H9 (cell line): ENCODE measurements at regions not wholly inside any gene's neighbourhood (a gene's known extent, or its start where the extent isn't known, plus 50 kb on each side); places are given as distances from the start of the nearest gene placed in this dataset.

ENCODE experiments used
- DNase-seq: peaks from one replicate; pipeline ENCODE4 v3.0.0-alpha.2; 2017
- H2AFZ ChIP-seq: one replicate; pipeline ENCODE4 v1.6.1; 2013; ENCODE audit warnings: mild to moderate bottlenecking, low read length, control low read depth, moderate library complexity
- H2AK5ac ChIP-seq: 2 replicates; pipeline ENCODE4 v1.6.1; 2013; ENCODE audit warnings: low read length, control low read depth, mixed read lengths; ENCODE audit not compliant: insufficient read length
- H2BK120ac ChIP-seq: one replicate; pipeline ENCODE4 v1.6.1; 2013; ENCODE audit warnings: low read depth, mild to moderate bottlenecking, low read length, control low read depth, inconsistent platforms; ENCODE audit not compliant: poor library complexity, severe bottlenecking
- H2BK12ac ChIP-seq: 2 replicates; pipeline ENCODE4 v1.6.1; 2013; ENCODE audit warnings: low read length, control low read depth, mixed read lengths, low read depth; ENCODE audit not compliant: insufficient read length
- H2BK15ac ChIP-seq: 2 replicates; pipeline ENCODE4 v1.6.1; 2013; ENCODE audit warnings: low read depth, low read length, control low read depth
- H2BK20ac ChIP-seq: one replicate; pipeline ENCODE4 v1.6.1; 2013; ENCODE audit warnings: low read depth, mild to moderate bottlenecking, low read length, control low read depth, inconsistent platforms; ENCODE audit not compliant: poor library complexity, severe bottlenecking
- H2BK5ac ChIP-seq: 2 replicates; pipeline ENCODE4 v1.6.1; 2013; ENCODE audit warnings: low read length, control low read depth, mixed read lengths; ENCODE audit not compliant: insufficient read length
- H3K14ac ChIP-seq: 2 replicates; pipeline ENCODE4 v1.6.1; 2013; ENCODE audit warnings: low read length, control low read depth; ENCODE audit not compliant: insufficient read depth
- H3K18ac ChIP-seq: 2 replicates; pipeline ENCODE4 v1.6.1; 2013; ENCODE audit warnings: low read depth, mild to moderate bottlenecking, mixed read lengths, low read length, control low read depth; ENCODE audit not compliant: insufficient read length
- H3K23ac ChIP-seq: 2 replicates; pipeline ENCODE4 v1.6.1; 2013; ENCODE audit warnings: low read length, control low read depth, mixed read lengths, low read depth; ENCODE audit not compliant: insufficient read length
- H3K23me2 ChIP-seq: 2 replicates; pipeline ENCODE4 v1.6.1; 2013; ENCODE audit warnings: low read depth, mild to moderate bottlenecking, mixed read lengths, low read length, control low read depth; ENCODE audit not compliant: insufficient read length, poor library complexity, severe bottlenecking
- H3K27ac ChIP-seq: 2 replicates; pipeline ENCODE4 v1.5.1; 2013; ENCODE audit warnings: low read length, control low read depth, mixed read lengths, low read depth; ENCODE audit not compliant: insufficient read length
- H3K27me3 ChIP-seq: 2 replicates; pipeline ENCODE4 v1.6.1; 2013; ENCODE audit warnings: low read length, control low read depth, inconsistent platforms; ENCODE audit not compliant: insufficient read depth
- H3K4ac ChIP-seq: 2 replicates; pipeline ENCODE4 v1.6.1; 2013; ENCODE audit warnings: low read depth, mild to moderate bottlenecking, control low read depth, inconsistent platforms, low read length, moderate library complexity
- H3K4me1 ChIP-seq: 2 replicates; pipeline ENCODE4 v1.6.1; 2013; ENCODE audit warnings: low read length, control low read depth, inconsistent platforms; ENCODE audit not compliant: insufficient read depth
- H3K4me2 ChIP-seq: 2 replicates; pipeline ENCODE4 v1.6.1; 2013; ENCODE audit warnings: low read length, control low read depth, mixed read lengths; ENCODE audit not compliant: insufficient read length, insufficient read depth
- H3K56ac ChIP-seq: 2 replicates; pipeline ENCODE4 v1.6.1; 2013; ENCODE audit warnings: low read depth, mild to moderate bottlenecking, mixed read lengths, low read length, control low read depth; ENCODE audit not compliant: insufficient read length
- H3K79me1 ChIP-seq: 2 replicates; pipeline ENCODE4 v1.6.1; 2013; ENCODE audit warnings: low read depth, mild to moderate bottlenecking, moderate library complexity, low read length, control low read depth, inconsistent platforms; ENCODE audit not compliant: insufficient read depth, poor library complexity, severe bottlenecking
- H3K79me2 ChIP-seq: 2 replicates; pipeline ENCODE4 v1.6.1; 2013; ENCODE audit warnings: low read length, control low read depth, inconsistent platforms; ENCODE audit not compliant: insufficient read depth
- H3K9ac ChIP-seq: 2 replicates; pipeline ENCODE4 v1.6.1; 2013; ENCODE audit warnings: low read length, control low read depth, mixed read lengths; ENCODE audit not compliant: insufficient read length; ENCODE audit errors: extremely low read depth
- H3K9me3 ChIP-seq: one replicate; pipeline ENCODE4 v1.6.1; 2013; ENCODE audit warnings: low read depth, low read length, inconsistent platforms; ENCODE audit not compliant: control insufficient read depth
- H3T11ph ChIP-seq: one replicate; pipeline ENCODE4 v1.6.1; 2013; ENCODE audit warnings: mild to moderate bottlenecking, low read length, control low read depth, inconsistent platforms
- H4K20me1 ChIP-seq: one replicate; pipeline ENCODE4 v1.6.1; 2013; ENCODE audit not compliant: control insufficient read depth, insufficient read length, insufficient read depth
- H4K5ac ChIP-seq: 2 replicates; pipeline ENCODE4 v1.6.1; 2013; ENCODE audit warnings: low read depth, mild to moderate bottlenecking, mixed read lengths, low read length, control low read depth; ENCODE audit not compliant: insufficient read length
- H4K8ac ChIP-seq: replicated peaks from 2 replicates; pipeline ENCODE4 v1.6.1; 2013; ENCODE audit warnings: low read length, control low read depth, mixed read lengths, low read depth; ENCODE audit not compliant: insufficient read length
- H4K91ac ChIP-seq: 2 replicates; pipeline ENCODE4 v1.6.1; 2013; ENCODE audit warnings: low read depth, mild to moderate bottlenecking, moderate library complexity, mixed read lengths, low read length, control low read depth; ENCODE audit not compliant: insufficient read length
- H3K27ac Mint-ChIP-seq, 3 experiments: 2 replicates in 2 of 3; 3 replicates in 1 of 3; pipeline ENCODE4 v1.8.0; 2020 to 2021; ENCODE audit warnings: mixed read lengths in 3 of 3, mild to moderate bottlenecking in 1 of 3, moderate library complexity in 1 of 3
- H3K27me3 Mint-ChIP-seq: 2 replicates; pipeline ENCODE4 v1.8.0; 2021; ENCODE audit warnings: low read depth, mild to moderate bottlenecking, moderate library complexity, mixed read lengths
- H3K36me3 Mint-ChIP-seq, 3 experiments: 2 replicates in 2 of 3; 3 replicates in 1 of 3; pipeline ENCODE4 v1.8.0; 2020 to 2021; ENCODE audit warnings: low read depth in 3 of 3, mixed read lengths in 3 of 3; ENCODE audit not compliant: insufficient read depth in 1 of 3
- H3K4me1 Mint-ChIP-seq, 2 experiments: 2 replicates each; pipeline ENCODE4 v1.8.0; 2020; ENCODE audit warnings: mixed read lengths in 2 of 2
- H3K4me3 Mint-ChIP-seq, 2 experiments: 2 replicates in 1 of 2; 3 replicates in 1 of 2; pipeline ENCODE4 v1.8.0; 2020 to 2021; ENCODE audit warnings: mild to moderate bottlenecking in 2 of 2, mixed read lengths in 2 of 2, moderate library complexity in 1 of 2
- H3K9me3 Mint-ChIP-seq, 2 experiments: 2 replicates in 1 of 2; 3 replicates in 1 of 2; pipeline ENCODE4 v1.8.0; 2020; ENCODE audit warnings: mild to moderate bottlenecking in 2 of 2, mixed read lengths in 2 of 2, moderate library complexity in 1 of 2
- CTCF ChIP-seq: fragments of 200-600 bp; sonication (generic); conservative IDR thresholded peaks from 3 replicates; pipeline ENCODE4 v1.8.0; 2021; ENCODE audit warnings: antibody characterized with exemption, mild to moderate bottlenecking
- WGBS: extraction: QIAGEN DNeasy Blood & Tissue Kit; methylation state at CpG from one replicate; pipeline ENCODE4 v1.1.7; 2013; ENCODE audit warnings: missing lambda C conversion rate, low lambda C conversion rate, mixed read lengths; ENCODE audit not compliant: insufficient read length; ENCODE audit errors: extremely low coverage; 5-methylcytosine and 5-hydroxymethylcytosine counted together

DNA sequence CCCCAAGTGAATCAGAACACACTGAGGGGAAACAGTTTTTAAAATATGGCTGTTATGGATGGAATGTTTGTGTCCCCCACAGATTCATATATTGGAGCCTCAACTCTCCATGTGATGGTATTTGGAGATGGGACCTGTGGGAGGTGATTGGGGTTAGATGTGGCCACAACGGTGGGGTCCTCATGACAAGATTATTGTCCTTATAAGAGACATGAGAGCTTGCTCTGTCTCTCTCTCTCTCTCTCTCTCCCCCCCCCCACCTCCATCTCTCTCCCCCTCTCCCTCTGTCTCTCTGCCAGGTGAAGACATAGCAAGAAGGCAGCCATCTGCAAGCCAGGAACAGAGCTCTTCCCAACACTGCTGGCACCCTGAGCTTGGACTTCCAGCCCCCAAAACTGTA is 315.8 kb upstream of the MGMT start:
- H2BK120ac ChIP-seq: no peak overlapping the region
- H2BK12ac ChIP-seq: no peak overlapping the region
- no peaks in the 10 kb centered on the region for H3K79me1 ChIP-seq
- H3K23ac ChIP-seq: no peak overlapping the region
- H3T11ph ChIP-seq: no peak overlapping the region
- 0 out of 2 replicates have a peak, but pooled peaks cover 2% of the 10 kb centered on the region for H3K27me3 Mint-ChIP-seq
- H2AFZ ChIP-seq: no peak overlapping the region
- no peaks in the 10 kb centered on the region for H3K79me2 ChIP-seq
- H3K14ac ChIP-seq: no peak overlapping the region
- H2BK5ac ChIP-seq: no peak overlapping the region
- no peak overlapping the region for H2BK20ac ChIP-seq
- H3K4me1 Mint-ChIP-seq: peaks cover 4% of the 10 kb centered on the region in 2 experiments; a peak in 2 of 4 replicates
- no peak overlapping the region for H3K18ac ChIP-seq
- H3K4ac ChIP-seq: no peak overlapping the region
- no peak overlapping the region for H2AK5ac ChIP-seq
- no peak overlapping the region for H2BK15ac ChIP-seq
- no peak overlapping the region for H3K4me3 Mint-ChIP-seq
- no peak overlapping the region for H3K9ac ChIP-seq
- H4K8ac ChIP-seq: no peak overlapping the region
- peaks cover 5 to 12% of the 10 kb centered on the region in 2 experiments for H3K9me3 Mint-ChIP-seq
- no peaks in the 10 kb centered on the region for H3K4me1 ChIP-seq
- no peaks in the 10 kb centered on the region for H3K27me3 ChIP-seq
- DNase-seq: no peak
- H4K91ac ChIP-seq: no peak overlapping the region
- no peak for TF ChIP-seq CTCF
- no peak overlapping the region for H4K5ac ChIP-seq
- H4K20me1 ChIP-seq: no peaks in the 10 kb centered on the region
- peaks cover 0 to 4% (median under 1%) of the 10 kb centered on the region in 3 experiments; a peak in 3 of 7 replicates for H3K36me3 Mint-ChIP-seq
- H3K27ac ChIP-seq: no peak overlapping the region
- no peaks in the 10 kb centered on the region for H3K23me2 ChIP-seq
- H3K56ac ChIP-seq: no peak overlapping the region
- no peak overlapping the region for H3K27ac Mint-ChIP-seq
- no peaks in the 10 kb centered on the region for H3K9me3 ChIP-seq
- no CpG with 5 or more reads among the region's 1 CpG for WGBS
- no peak overlapping the region for H3K4me2 ChIP-seq
